Caki2 (cell line): ENCODE measurements at regions not wholly inside any gene's neighbourhood (a gene's known extent, or its start where the extent isn't known, plus 50 kb on each side); places are given as distances from the start of the nearest gene placed in this dataset.
A peak's percentile ranks its signal among the peaks of the same experiment; 100 is the strongest.
"Not testable (repeated sequence)": the region's sequence is repeated elsewhere in the genome, so short reads cannot be mapped to it uniquely, and the experiment has no call there.

Experiments used
- DNase-seq: peaks from one replicate; pipeline ENCODE4 v3.0.0-alpha.2; 2015; ENCODE audit warnings: low read depth
- in situ Hi-C: cut with HindIII; loops from 2 replicates; pipeline ENCODE4 v1.10.0; 2016; ENCODE audit warnings: low sequenced_read_pairs, low pct_unique_long_range_greater_than_20kb, mixed read lengths

GRCh38 chrX:93868289-93868965 is 194.4 kb downstream of the FAM133A start:
- no peak for DNase-seq

GRCh38 chrX:93874554-93874953 is 200.5 kb downstream of the FAM133A start:
- peak; percentile 2 for DNase-seq
- in situ Hi-C loops, result no loop called here

More at GRCh38 chrX:93868289-93868965, 194.4 kb downstream of the FAM133A start:
- in situ Hi-C loops, result no loop called here

- DNase-seq, result no peak
- in situ Hi-C loops, result no loop called here
Measured at GRCh38 chrX:93875621-93876282, 201.7 kb downstream of the FAM133A start.

- in situ Hi-C loops, DNase-seq: not testable (repeated sequence)
Measured at GRCh38 chrX:93921041-93921440, 247.0 kb downstream of the FAM133A start.

DNA sequence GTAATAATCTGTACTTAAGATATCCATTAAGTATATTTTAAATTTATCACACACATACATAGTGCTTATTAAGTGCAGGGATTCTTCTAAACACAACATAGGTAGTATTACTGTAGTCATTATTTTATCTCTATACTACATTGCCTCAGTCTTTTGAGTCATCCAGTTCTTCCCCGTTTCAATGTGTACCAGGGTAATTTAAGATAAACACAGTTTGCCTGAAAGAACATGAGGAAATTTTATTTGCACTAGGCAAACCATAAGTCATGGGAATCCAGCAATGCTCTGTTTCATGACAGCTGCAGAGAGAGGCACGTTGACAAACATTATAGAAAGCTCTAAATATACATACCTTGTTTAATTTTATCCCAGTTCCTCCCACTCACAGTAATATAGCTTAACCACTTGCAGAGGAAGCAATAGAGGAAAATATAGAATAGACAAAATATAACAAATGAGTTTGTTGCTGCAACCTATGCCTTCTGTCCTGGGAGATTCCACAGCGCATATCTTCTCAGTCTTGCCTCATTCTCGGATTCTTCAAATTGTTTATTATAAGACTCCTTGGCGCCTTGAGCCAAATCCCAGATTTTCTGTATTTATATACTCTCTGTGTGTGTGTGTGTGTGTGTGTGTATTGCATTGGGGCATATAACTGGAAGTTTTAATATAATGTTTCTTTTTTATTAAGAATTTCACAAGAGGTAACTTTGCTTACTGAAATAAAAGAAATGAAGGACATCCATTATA is 258.6 kb downstream of the FAM133A start:
- in situ Hi-C loops, result no loop called here
- no peak for DNase-seq

DNA sequence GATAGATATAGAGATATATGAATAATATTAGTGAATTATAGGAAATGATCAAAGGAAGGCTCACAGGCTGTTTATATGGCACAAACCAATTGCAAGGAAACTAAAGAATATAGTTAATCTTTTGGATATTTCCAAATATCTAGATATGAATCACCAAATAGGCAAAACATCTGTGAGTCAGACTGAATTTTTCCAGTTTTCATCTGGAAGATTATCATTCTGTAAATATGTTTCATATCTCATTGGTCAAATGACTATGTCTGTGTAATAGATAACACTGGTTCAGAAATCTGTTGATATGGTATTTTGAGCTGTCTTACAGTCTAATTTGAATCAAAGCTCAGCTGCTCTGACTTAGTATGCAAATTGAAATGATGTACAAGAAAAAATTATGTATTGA is 303.6 kb downstream of the FAM133A start:
- DNase-seq, result no peak
- in situ Hi-C loops, result no loop called here

DNA sequence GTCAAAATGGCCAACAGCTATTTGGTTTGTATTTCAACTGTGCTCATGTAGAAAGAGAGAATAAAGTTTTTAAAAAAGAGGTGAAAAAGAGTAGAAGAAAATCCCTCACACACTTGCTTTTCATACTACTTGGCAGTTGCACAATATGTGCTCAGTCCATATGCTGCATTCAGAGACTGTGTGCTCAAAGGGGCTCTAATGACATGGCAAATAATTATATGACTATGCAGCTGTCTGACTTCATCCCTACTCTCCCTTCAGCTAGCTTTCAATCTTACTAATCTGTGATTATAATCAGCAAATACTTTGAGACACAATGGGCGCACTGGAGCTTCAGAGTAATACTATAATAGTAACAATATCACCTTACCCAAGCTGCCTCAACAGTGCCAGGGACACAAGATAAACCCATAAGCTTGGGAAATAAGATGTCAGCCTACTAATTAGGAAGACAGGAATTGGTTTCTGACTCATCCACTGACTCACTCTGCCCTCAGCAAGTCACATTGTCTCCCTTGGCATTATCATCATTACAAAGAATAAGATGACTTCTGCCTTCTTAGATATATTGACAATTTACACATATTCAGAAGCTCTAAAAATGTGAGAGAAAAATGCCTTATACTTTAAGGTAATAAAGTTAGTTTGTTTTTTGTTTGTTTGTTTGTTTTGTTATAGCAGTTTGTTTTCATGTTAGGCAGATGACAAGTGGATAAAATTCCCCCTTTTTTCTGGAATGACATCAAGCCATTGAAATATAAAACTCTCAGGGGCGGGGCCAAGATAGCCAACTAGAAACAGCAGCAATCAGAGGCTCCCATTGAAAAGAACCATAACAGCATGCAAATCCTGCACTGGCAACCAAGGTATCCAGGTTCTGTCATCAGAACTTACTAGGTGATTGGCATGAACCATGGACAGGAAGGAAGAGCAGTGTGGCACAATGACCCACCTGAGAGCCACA is 311.6 kb downstream of the FAM133A start:
- peak; percentile 63 for DNase-seq
- in situ Hi-C loops, result no loop called here
